ENCODE measurements at regions not wholly inside any gene's neighbourhood (a gene's known extent, or its start where the extent isn't known, plus 50 kb on each side); places are given as distances from the start of the nearest gene placed in this dataset.

GRCh38 chr22:27389727-27390075 is 411.9 kb downstream of the MN1 start:
- no peaks in the 10 kb centered on the region for H4K20me1 ChIP-seq (ENCODE audit: control insufficient read depth, extremely low read depth, insufficient read depth, low read length)
- no peaks in the 10 kb centered on the region for H3K27me3 ChIP-seq (ENCODE audit: control insufficient read depth, extremely low read depth, insufficient read depth, low read length)
- H3K36me3 ChIP-seq (ENCODE audit: control insufficient read depth in 2 of 2, extremely low read depth in 1 of 2, insufficient read depth in 2 of 2, low read length in 2 of 2): no peaks in the 10 kb centered on the region
- DNase-seq (ENCODE audit: low read depth, low spot score) (no peak), FAIRE-seq (no peak)
- no peak overlapping the region for H2AFZ ChIP-seq (ENCODE audit: control insufficient read depth, low read length)
- no peak overlapping the region for H3K9ac ChIP-seq (ENCODE audit: control insufficient read depth, extremely low read depth, insufficient read depth, low read length)
- peaks cover 38% of the 10 kb centered on the region for H3K4me1 ChIP-seq (ENCODE audit: control insufficient read depth, extremely low read depth, insufficient read depth, low read length)
- no peaks in the 10 kb centered on the region for H3K9me3 ChIP-seq (ENCODE audit: control insufficient read depth, low read depth, low read length)
- H3K9me1 ChIP-seq (ENCODE audit: control insufficient read depth, extremely low read depth, insufficient read depth, low read length): no peaks in the 10 kb centered on the region
- H3K79me2 ChIP-seq (ENCODE audit: control insufficient read depth, insufficient read depth, low read length): no peaks in the 10 kb centered on the region
- no peak overlapping the region for H3K4me2 ChIP-seq (ENCODE audit: control insufficient read depth, extremely low read depth, insufficient read depth, low read depth, low read length)
- no peak for TF ChIP-seq CTCF (optimal IDR thresholded peaks at IDR 0.05 in 1 of 3, IDR thresholded peaks at IDR 0.05 in 1 of 3, conservative IDR thresholded peaks at IDR 0.05 in 1 of 3; ENCODE audit: extremely low read depth in 1 of 3, insufficient read depth in 2 of 3, low read length in 3 of 3)
- dilution Hi-C loops (cut with MboI; ENCODE audit: extremely low pct_ligation_motif_present, low sequenced_read_pairs): no loop called here
- H3K4me3 ChIP-seq (ENCODE audit: control insufficient read depth in 2 of 3, extremely low read depth in 1 of 3, insufficient read depth in 2 of 3, low read depth in 1 of 3, low read length in 3 of 3): no peak overlapping the region
- H3K27ac ChIP-seq (ENCODE audit: control insufficient read depth, insufficient read depth, low read length): no peak overlapping the region

- Histone ChIP-seq H3K4me2 (ENCODE audit: control insufficient read depth, extremely low read depth, insufficient read depth, low read depth, low read length) (no peak overlapping the region), H3K36me3 (ENCODE audit: control insufficient read depth in 2 of 2, extremely low read depth in 1 of 2, insufficient read depth in 2 of 2, low read length in 2 of 2) (no peaks in the 10 kb centered on the region), H3K27ac (ENCODE audit: control insufficient read depth, insufficient read depth, low read length) (no peak overlapping the region), H3K9me3 (ENCODE audit: control insufficient read depth, low read depth, low read length) (no peaks in the 10 kb centered on the region), H3K9ac (ENCODE audit: control insufficient read depth, extremely low read depth, insufficient read depth, low read length) (no peak overlapping the region), H3K4me1 (ENCODE audit: control insufficient read depth, extremely low read depth, insufficient read depth, low read length) (peaks cover 28% of the 10 kb centered on the region), H2AFZ (ENCODE audit: control insufficient read depth, low read length) (no peak overlapping the region), H3K4me3 (ENCODE audit: control insufficient read depth in 2 of 3, extremely low read depth in 1 of 3, insufficient read depth in 2 of 3, low read depth in 1 of 3, low read length in 3 of 3) (no peak overlapping the region), H4K20me1 (ENCODE audit: control insufficient read depth, extremely low read depth, insufficient read depth, low read length) (no peaks in the 10 kb centered on the region), H3K9me1 (ENCODE audit: control insufficient read depth, extremely low read depth, insufficient read depth, low read length) (no peaks in the 10 kb centered on the region), H3K79me2 (ENCODE audit: control insufficient read depth, insufficient read depth, low read length) (no peaks in the 10 kb centered on the region), H3K27me3 (ENCODE audit: control insufficient read depth, extremely low read depth, insufficient read depth, low read length) (no peaks in the 10 kb centered on the region)
- dilution Hi-C loops (cut with MboI; ENCODE audit: extremely low pct_ligation_motif_present, low sequenced_read_pairs): no loop called here
- no peak for FAIRE-seq
- no peak for DNase-seq (ENCODE audit: low read depth, low spot score)
- TF ChIP-seq EZH2 (IDR thresholded peaks at IDR 0.05; ENCODE audit: low read length): no peak
- no peak for TF ChIP-seq CTCF (optimal IDR thresholded peaks at IDR 0.05 in 1 of 3, IDR thresholded peaks at IDR 0.05 in 1 of 3, conservative IDR thresholded peaks at IDR 0.05 in 1 of 3; ENCODE audit: extremely low read depth in 1 of 3, insufficient read depth in 2 of 3, low read length in 3 of 3)
These were observed 410.3 kb downstream of the MN1 start for GRCh38 chr22:27391092-27391770.

Measured in keratinocyte (primary cell).